GM08714 (cell line): ENCODE measurements at regions not wholly inside any gene's neighbourhood (a gene's known extent, or its start where the extent isn't known, plus 50 kb on each side); places are given as distances from the start of the nearest gene placed in this dataset.

Experiments used
- H3K4me3 ChIP-seq: fragments of 200-500 bp; sonication (Bioruptor generic); 2 replicates; pipeline ENCODE4 v1.5.1; 2014; ENCODE audit warnings: mild to moderate bottlenecking, low read length, inconsistent platforms
- ZNF274 ChIP-seq: IDR thresholded peaks from 2 replicates; pipeline ENCODE4 v1.6.1; 2012; ENCODE audit warnings: mild to moderate bottlenecking, low read depth, low read length

DNA sequence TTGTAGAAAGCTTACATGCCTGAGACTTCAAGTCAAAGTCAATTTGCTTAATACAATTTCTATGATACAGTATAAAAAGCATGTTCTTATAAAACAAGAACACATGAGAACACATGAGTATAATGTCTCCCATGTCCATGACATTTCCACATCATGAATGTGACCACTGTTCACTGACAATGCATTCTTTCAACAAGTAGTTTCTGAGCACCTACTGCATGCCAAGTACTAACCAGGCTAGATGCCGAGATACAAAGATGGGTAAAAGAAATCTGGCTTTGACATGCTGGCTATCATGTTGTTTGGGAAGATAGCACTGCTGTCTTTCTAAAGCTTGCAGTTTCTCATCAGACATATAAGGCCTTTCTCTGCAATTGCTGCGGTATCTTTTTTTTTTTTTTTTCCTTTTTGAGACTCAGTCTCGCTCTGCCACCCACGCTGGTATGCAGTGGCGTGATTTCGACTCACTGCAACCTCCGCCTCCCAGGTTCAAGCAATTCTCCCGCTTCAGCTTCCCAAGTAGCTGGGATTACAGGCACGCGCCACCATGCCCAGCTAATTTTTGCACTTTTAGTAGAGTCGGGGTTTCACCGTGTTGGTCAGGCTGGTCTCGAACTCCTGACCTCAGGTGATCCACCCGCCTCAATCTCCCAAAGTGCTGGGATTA, 123.6 kb upstream of the DST start:
- TF ChIP-seq ZNF274 = no peak
- no peak overlapping the region; the same call in 1 of the 2 replicates for H3K4me3 ChIP-seq

DNA sequence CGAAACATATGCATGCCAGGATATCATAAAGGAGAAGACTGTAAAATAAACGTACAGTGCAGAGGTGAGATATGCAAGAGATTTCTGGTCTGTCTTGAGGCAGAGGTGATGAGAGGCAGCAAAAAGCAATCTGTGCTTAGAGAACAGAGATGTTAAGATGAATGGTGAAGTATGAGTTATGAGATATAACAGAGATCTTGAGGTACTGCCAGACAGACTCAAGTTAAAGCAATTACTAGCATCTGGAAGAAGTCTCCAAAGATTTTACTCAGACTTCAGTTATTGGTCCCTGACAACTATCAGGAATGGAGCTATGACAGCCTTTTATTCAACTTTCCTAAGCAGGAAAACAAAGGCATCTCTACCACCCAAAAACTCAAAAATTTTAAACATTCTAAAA, 122.8 kb upstream of the DST start:
- TF ChIP-seq ZNF274 = no peak
- H3K4me3 ChIP-seq = no peak overlapping the region

DNA sequence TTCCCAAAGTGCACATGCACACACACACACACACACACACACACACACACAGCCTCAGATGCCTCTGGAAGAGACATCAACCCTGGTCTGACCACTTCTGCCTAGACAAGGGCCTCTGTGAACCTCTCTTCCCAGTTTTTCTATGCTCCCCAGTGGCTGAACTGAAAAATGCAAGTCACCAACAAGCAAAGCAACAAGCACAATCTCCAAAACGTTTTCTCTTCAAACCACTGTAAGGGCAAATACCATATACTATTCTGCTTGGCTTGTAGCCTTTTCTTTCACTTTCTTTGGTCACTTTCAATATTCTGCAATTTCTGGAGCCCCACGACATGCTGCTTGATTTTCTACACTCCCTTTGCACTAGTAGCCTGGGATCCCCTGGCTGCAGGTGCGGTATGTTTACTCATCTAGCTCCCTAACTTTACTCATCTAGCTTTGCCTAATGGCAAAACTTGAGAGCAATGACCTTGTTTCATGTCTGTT, 121.4 kb upstream of the DST start:
- TF ChIP-seq ZNF274 = no peak

GRCh38 chr6:56761651-56762050, 119.0 kb upstream of the DST start:
- no peak for TF ChIP-seq ZNF274
- no peak overlapping the region for H3K4me3 ChIP-seq

More for the DNA sequence above, 121.4 kb upstream of the DST start:
- no peak overlapping the region; the same call in 1 of the 2 replicates for H3K4me3 ChIP-seq

GRCh38 chr6:56760842-56761241, 118.2 kb upstream of the DST start:
- TF ChIP-seq ZNF274 = no peak
- H3K4me3 ChIP-seq = no peak overlapping the region

DNA sequence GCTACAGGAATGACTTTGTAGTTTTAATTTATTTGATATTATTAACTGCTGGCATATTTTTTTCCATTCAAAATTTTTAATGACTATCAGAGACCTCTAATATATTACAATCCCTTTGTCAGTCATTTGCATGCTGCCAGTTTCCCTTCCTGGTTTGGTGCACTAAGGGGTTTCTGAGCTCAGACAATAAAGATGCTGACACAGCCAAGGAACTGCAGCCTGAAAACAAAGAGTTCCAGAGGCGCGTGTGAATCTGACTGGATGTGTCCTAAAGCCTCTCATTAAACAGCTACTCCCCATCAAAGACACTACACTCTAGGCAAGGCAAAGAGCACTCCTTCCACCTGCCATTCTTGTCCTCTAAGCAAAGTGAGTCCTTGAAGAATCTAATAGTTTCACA, 116.8 kb upstream of the DST start:
- H3K4me3 ChIP-seq = no peak overlapping the region; the same call in 1 of the 2 replicates
- TF ChIP-seq ZNF274 = no peak

DNA sequence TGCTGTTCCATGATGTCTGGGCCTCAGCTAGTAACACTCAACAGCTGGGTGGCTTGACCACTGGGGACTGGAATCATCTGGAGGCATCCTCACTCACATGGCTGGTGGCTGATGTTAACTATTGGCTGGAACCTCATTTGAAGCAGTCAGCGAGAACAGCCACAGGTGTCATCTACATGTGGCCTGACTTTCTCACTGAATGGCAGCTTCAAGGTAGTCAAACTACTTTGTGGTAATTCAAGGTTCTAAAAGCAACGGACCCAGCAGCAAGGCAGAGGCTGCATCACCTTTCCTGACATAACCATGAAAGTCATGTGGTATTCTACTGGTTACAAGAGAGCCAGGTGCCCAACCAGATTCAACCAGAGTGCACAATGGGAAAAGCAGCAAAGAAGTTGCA, 115.9 kb upstream of the DST start:
- no peak for TF ChIP-seq ZNF274
- H3K4me3 ChIP-seq = no peak overlapping the region

DNA sequence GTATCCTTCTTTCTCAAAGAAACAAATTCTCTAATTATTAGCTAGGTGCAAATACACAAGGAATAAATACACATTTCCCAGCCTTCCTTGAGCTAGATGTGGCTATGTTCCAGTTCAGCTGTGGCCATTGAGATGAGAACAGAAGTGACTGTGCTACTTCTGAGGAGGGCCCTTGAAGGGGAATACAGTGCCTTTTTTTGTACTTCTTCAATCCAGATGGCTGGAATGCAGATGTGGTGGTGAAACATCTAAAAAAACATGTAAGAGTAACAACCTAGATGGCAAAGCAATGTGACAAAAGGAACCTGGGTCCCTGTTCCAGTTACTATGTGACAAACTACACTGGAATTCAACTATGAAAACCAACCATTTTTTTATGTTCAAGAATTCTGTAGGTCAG, 115.4 kb upstream of the DST start:
- no peak for TF ChIP-seq ZNF274

DNA sequence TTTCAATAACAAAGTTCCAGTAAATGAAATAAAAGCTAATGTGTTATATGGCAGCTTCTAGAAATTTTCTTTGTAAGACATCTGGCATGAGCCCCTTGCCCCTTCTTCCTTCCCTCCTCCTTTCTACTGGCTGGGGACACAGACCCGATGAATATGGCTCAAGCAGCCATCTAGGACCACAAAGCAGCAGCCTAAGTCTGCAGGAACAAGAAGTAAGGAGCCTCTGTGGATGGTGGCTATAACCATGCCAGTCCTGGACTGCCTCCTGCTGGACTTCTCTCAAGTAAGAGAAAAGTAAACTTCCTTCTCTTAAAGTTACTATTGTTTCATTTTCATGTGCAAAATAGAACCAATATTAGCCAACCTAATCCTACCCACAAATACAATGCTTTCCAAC, 114.9 kb upstream of the DST start:
- H3K4me3 ChIP-seq = no peak overlapping the region
- TF ChIP-seq ZNF274 = no peak

More for the DNA sequence above, 115.4 kb upstream of the DST start:
- H3K4me3 ChIP-seq = no peak overlapping the region

DNA sequence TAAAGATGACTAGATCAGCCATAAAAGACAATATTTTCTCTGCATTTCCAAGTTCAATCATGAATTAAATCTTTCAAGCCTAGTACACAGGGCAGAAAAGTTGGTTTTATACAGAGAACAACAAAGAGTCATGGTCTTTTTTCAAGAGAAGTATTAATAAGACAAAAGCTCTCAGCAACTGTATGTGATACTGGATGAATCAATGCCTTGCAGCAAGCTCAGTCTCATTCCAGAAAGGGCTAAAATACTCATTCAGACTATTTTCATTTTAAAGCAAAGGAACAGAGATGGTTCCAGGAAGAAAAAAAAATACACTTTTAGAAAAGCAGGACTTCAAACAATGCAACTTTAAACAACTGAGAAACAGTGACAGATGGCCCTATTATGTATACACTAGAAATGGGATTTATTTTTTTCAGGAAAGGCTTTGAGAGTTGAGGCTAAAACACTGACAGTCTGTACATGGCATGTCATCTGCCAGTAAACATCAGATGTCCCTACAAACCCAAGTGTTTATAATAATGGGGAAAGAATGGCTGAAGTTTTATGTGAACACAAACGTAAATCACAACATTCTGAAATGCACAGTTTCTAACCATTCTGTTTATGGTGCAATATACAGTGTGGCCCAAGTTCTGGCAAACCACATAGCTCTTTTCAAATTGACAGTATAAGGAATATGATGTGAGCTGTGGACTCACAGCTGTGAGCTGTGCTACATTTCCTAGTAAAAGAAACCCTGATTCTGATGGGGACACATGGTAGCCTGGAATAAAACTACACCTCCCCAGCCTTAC, 114.3 kb upstream of the DST start:
- H3K4me3 ChIP-seq = no peak overlapping the region
- no peak for TF ChIP-seq ZNF274

GRCh38 chr6:56756219-56756789, 113.6 kb upstream of the DST start:
- TF ChIP-seq ZNF274 = no peak
- no peak overlapping the region for H3K4me3 ChIP-seq

DNA sequence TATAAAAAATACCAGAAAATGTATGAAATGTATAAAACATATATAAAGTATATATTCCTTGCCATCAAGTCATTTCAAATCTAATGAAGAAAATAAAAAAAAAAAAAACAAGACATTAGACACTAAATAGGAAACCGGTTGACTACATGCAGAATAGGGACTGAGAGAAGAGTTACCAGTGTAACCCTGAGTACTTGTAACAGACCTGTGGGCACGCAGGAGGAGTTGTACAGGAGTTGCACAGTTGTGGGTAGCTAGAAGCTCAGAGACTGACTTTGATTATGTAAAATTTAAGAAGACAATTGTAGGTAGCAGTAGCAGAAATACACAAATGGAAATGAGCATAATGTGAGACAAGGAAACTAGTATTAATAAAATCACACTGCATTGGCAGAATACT, 112.4 kb upstream of the DST start:
- H3K4me3 ChIP-seq = no peak overlapping the region
- no peak for TF ChIP-seq ZNF274

- no peak overlapping the region for H3K4me3 ChIP-seq
- no peak for TF ChIP-seq ZNF274
These were observed 111.1 kb upstream of the DST start for GRCh38 chr6:56753811-56754210.

DNA sequence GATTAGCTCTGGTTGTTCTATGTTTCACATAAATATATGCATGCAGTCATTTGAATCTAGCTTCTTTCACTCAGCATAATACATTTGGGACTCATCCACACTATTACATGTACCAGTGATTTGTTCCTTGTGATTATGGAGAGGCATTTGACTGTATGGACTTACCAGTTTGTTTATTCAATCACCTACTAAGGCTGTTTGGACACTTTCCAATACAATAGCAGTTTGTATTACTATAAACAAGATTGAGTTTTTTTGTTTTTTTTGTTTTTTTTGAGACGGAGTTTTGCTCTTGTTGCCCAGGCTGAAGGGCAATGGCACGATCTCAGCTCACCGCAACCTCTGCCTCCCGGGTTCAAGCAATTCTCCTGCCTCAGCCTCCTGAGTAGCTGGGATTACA, 109.8 kb upstream of the DST start:
- no peak overlapping the region for H3K4me3 ChIP-seq
- TF ChIP-seq ZNF274 = no peak

- no peak overlapping the region for H3K4me3 ChIP-seq
- no peak for TF ChIP-seq ZNF274
These were observed 109.3 kb upstream of the DST start for GRCh38 chr6:56752009-56752408.

DNA sequence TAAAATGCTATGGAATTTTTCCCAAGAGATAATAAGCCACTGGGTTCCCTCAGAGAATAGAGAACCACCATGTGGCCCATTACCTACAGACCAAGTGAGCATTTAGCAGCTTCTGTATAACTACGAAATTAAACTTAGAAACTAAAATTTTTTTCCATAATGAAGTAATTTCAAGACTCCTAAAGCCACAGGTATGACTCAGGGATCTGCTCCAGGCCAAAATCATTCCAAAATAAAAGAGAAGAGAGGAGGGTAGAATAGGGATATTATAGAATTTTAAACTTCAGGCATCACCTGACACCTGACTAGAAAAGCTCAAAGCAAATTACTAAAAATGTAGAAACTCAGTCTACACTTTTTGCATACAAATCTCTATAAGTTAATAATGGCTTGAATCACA, 108.9 kb upstream of the DST start:
- TF ChIP-seq ZNF274 = no peak
- no peak overlapping the region for H3K4me3 ChIP-seq
